Testis (tissue), 2 donors: ENCODE measurements at regions not wholly inside any gene's neighbourhood (a gene's known extent, or its start where the extent isn't known, plus 50 kb on each side); places are given as distances from the start of the nearest gene placed in this dataset.
A peak's percentile ranks its signal among the peaks of the same experiment; 100 is the strongest.

Experiments
- DNase-seq: peaks from one replicate; pipeline ENCODE4 v3.0.0-alpha.2; 2019
- H3K27ac ChIP-seq, 2 donors: fragments of 200-600 bp; sonication (generic); one replicate each; pipeline ENCODE4 v1.5.1; 2019
- H3K27me3 ChIP-seq: fragments of 200-600 bp; sonication (generic); one replicate; pipeline ENCODE4 v1.5.1; 2019
- H3K36me3 ChIP-seq: fragments of 200-600 bp; sonication (generic); one replicate; pipeline ENCODE4 v1.5.1; 2017; ENCODE audit warnings: low read depth; ENCODE audit errors: missing control alignments
- H3K4me1 ChIP-seq: fragments of 200-600 bp; sonication (generic); one replicate; pipeline ENCODE4 v1.5.1; 2019
- H3K4me3 ChIP-seq, 2 donors: fragments of 200-600 bp; sonication (generic); one replicate each; pipeline ENCODE4 v1.5.1; 2017 to 2019
- H3K9me3 ChIP-seq: fragments of 200-600 bp; sonication (generic); one replicate; pipeline ENCODE4 v1.5.1; 2017
- POLR2A ChIP-seq: fragments of 450-650 bp; IDR thresholded peaks from one replicate; pipeline ENCODE4 v1.6.1; 2017; ENCODE audit warnings: antibody characterized with exemption, mild to moderate bottlenecking, moderate library complexity
- WGBS, 2 donors: methylation state at CpG; one replicate each; pipeline ENCODE4 v1.1.5; 2018; 5-methylcytosine and 5-hydroxymethylcytosine counted together
- intact Hi-C: fragments of 100-400 bp; cut with DNase I; formaldehyde crosslinking; loops from one replicate; pipeline ENCODE4 v1.15.1; 2023; ENCODE audit warnings: low total_unique reads
- TF ChIP-seq, protein P1 (sequence below), 3 experiments: fragments of 450-650 bp in 2 of 3; fragments of 200-600 bp in 1 of 3; sonication (generic) in 1 of 3; IDR thresholded peaks; one replicate each; pipeline ENCODE4 v1.5.1; 2016 to 2019; ENCODE audit warnings: antibody characterized with exemption in 3 of 3, mild to moderate bottlenecking in 2 of 3, moderate library complexity in 1 of 3

- Histone ChIP-seq H3K4me1 (no peaks in the 10 kb centered on the region), H3K9me3 (no peaks in the 10 kb centered on the region), H3K36me3 (no peaks in the 10 kb centered on the region), H3K27ac (peak overlapping the region in 1 of 2 donors; percentile 4), H3K27me3 (no peaks in the 10 kb centered on the region), H3K4me3 (no peak overlapping the region)
- TF ChIP-seq, protein P1, sequence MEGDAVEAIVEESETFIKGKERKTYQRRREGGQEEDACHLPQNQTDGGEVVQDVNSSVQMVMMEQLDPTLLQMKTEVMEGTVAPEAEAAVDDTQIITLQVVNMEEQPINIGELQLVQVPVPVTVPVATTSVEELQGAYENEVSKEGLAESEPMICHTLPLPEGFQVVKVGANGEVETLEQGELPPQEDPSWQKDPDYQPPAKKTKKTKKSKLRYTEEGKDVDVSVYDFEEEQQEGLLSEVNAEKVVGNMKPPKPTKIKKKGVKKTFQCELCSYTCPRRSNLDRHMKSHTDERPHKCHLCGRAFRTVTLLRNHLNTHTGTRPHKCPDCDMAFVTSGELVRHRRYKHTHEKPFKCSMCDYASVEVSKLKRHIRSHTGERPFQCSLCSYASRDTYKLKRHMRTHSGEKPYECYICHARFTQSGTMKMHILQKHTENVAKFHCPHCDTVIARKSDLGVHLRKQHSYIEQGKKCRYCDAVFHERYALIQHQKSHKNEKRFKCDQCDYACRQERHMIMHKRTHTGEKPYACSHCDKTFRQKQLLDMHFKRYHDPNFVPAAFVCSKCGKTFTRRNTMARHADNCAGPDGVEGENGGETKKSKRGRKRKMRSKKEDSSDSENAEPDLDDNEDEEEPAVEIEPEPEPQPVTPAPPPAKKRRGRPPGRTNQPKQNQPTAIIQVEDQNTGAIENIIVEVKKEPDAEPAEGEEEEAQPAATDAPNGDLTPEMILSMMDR (IDR thresholded peaks at IDR 0.05), result no peak
- no peak for TF ChIP-seq POLR2A
- intact Hi-C loops, result no loop called here
- peak; percentile 40 for DNase-seq
Measured at GRCh38 chr1:239184561-239185244, 201.7 kb upstream of the CHRM3 start.

GRCh38 chr1:239178961-239179360 is 207.4 kb upstream of the CHRM3 start:
- no peak overlapping the region for H3K27ac ChIP-seq
- no peak overlapping the region for H3K4me3 ChIP-seq
- H3K4me1 ChIP-seq, result no peaks in the 10 kb centered on the region
- DNase-seq, result no peak
- H3K9me3 ChIP-seq, result no peaks in the 10 kb centered on the region
- intact Hi-C loops, result no loop called here
- no peak for TF ChIP-seq POLR2A
- WGBS, 2 donors, result 32 to 37% methylated on average over 3 of the region's 3 CpGs
- no peaks in the 10 kb centered on the region for H3K36me3 ChIP-seq
- H3K27me3 ChIP-seq, result no peaks in the 10 kb centered on the region

- Histone ChIP-seq H3K27ac (no peak overlapping the region), H3K4me1 (no peaks in the 10 kb centered on the region), H3K27me3 (no peaks in the 10 kb centered on the region), H3K4me3 (no peak overlapping the region), H3K36me3 (no peaks in the 10 kb centered on the region), H3K9me3 (no peaks in the 10 kb centered on the region)
- no peak for DNase-seq
- intact Hi-C loops, result no loop called here
- no peak for TF ChIP-seq POLR2A
- TF ChIP-seq, protein P1 (IDR thresholded peaks at IDR 0.05), result no peak
- WGBS, 2 donors, result 89 to 93% methylated on average over 3 of the region's 3 CpGs
Measured at GRCh38 chr1:239174880-239175279, 211.5 kb upstream of the CHRM3 start.

DNA sequence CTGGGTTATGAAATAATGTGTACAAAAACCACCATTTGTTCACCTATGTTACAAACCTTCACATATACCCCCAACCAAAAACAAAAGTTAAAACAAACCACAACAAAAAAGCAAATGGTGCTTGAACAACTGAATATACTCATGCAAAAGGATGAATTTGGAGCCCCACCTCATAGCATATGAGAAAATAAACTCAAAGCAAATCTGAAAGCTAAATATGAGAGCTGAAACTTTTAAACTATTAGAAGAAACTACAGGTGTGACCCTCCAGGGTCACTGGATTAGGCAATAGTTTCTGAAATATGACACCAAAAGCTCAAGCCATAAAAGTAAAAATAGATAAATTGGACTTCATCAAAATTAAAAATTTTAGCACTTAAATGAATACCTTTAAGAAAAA is 215.5 kb upstream of the CHRM3 start:
- intact Hi-C loops, result no loop called here
- Histone ChIP-seq H3K4me3 (no peak overlapping the region), H3K9me3 (no peaks in the 10 kb centered on the region), H3K27ac (no peak overlapping the region), H3K27me3 (no peaks in the 10 kb centered on the region), H3K36me3 (no peaks in the 10 kb centered on the region), H3K4me1 (no peaks in the 10 kb centered on the region)
- no peak for DNase-seq
- TF ChIP-seq, protein P1 (IDR thresholded peaks at IDR 0.05), result no peak
- no peak for TF ChIP-seq POLR2A

DNA sequence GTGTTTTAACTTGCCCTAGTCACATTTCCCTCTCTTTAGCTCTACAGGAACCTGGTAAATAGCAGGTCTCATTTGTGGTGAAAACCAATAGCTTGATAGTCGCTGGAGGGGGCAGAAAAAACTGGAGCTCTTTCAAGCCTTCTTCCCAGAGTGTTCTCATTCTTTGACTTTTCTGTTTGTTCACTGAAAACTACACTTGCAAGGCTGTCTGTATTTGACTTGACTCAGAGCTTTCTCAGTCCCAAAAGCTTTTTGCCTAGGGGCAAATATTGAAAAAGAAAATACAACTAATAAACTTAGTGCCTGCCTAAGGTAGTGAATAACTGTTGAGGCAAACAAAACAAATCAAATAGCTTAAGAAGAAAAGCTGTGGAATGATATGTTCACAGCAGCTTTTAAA is 217.1 kb upstream of the CHRM3 start:
- Histone ChIP-seq H3K36me3 (no peaks in the 10 kb centered on the region), H3K27ac (no peak overlapping the region), H3K4me3 (no peak overlapping the region), H3K9me3 (no peaks in the 10 kb centered on the region), H3K27me3 (no peaks in the 10 kb centered on the region), H3K4me1 (no peaks in the 10 kb centered on the region)
- intact Hi-C loops, result no loop called here
- no peak for DNase-seq
- TF ChIP-seq, protein P1 (IDR thresholded peaks at IDR 0.05), result no peak
- TF ChIP-seq POLR2A, result no peak
- WGBS, 2 donors, result 86 to 87% methylated on average over 1 of the region's 1 CpG
